Thyroid gland (tissue), 4 donors: ENCODE measurements at regions not wholly inside any gene's neighbourhood (a gene's known extent, or its start where the extent isn't known, plus 50 kb on each side); places are given as distances from the start of the nearest gene placed in this dataset.

ENCODE experiments used
- CTCF ChIP-seq, 6 experiments: fragments of 200-600 bp in 3 of 6; fragments of 450-650 bp in 3 of 6; sonication (generic) in 3 of 6; IDR thresholded peaks; one replicate each; pipeline ENCODE4 v1.5.1; 2016 to 2019; ENCODE audit warnings: antibody characterized with exemption in 6 of 6, mild to moderate bottlenecking in 2 of 6, inconsistent platforms in 1 of 6, moderate library complexity in 1 of 6
- POLR2A ChIP-seq, 2 donors: fragments of 450-650 bp; IDR thresholded peaks; one replicate each; pipeline ENCODE4 v1.6.1; 2017; ENCODE audit warnings: antibody characterized with exemption in 2 of 2, mild to moderate bottlenecking in 2 of 2, moderate library complexity in 1 of 2

- TF ChIP-seq CTCF (IDR thresholded peaks at IDR 0.05), result no peak
- no peak for TF ChIP-seq POLR2A (IDR thresholded peaks at IDR 0.05)
Observed at GRCh38 chr2:56449002-56449431, 265.2 kb downstream of the CCDC85A start.
